Ovary (tissue), 3 donors: ENCODE measurements at regions not wholly inside any gene's neighbourhood (a gene's known extent, or its start where the extent isn't known, plus 50 kb on each side); places are given as distances from the start of the nearest gene placed in this dataset.

ENCODE experiments used
- CTCF ChIP-seq, 3 donors: fragments of 450-650 bp in 2 of 3; fragments of 200-600 bp in 1 of 3; IDR thresholded peaks; one replicate each; pipeline versions ENCODE4 v1.5.1 to v1.8.0; 2016 to 2022; ENCODE audit warnings: antibody characterized with exemption in 3 of 3, mild to moderate bottlenecking in 1 of 3
- POLR2A ChIP-seq: fragments of 450-650 bp; IDR thresholded peaks from one replicate; pipeline ENCODE4 v1.6.1; 2017; ENCODE audit warnings: antibody characterized with exemption, mild to moderate bottlenecking, moderate library complexity
- donor health status: DM: no; HTN: no; CAD: no.

GRCh38 chr10:106082865-106083264 lies 1081.6 kb downstream of the SORCS1 start:
- TF ChIP-seq CTCF (IDR thresholded peaks at IDR 0.05): no peak
- TF ChIP-seq POLR2A: no peak
